DOHH2 (cell line): ENCODE measurements at regions not wholly inside any gene's neighbourhood (a gene's known extent, or its start where the extent isn't known, plus 50 kb on each side); places are given as distances from the start of the nearest gene placed in this dataset.

Experiments
- H3F3A ChIP-seq: fragments of 200-600 bp; sonication (generic), shearing (Covaris generic); 2 replicates; pipeline ENCODE4 v1.6.0; 2016; ENCODE audit warnings: antibody characterized with exemption, mild to moderate bottlenecking; ENCODE audit not compliant: control insufficient read depth, insufficient read depth
- H3K27ac ChIP-seq: fragments of 200-600 bp; sonication (generic); 2 replicates; pipeline ENCODE4 v1.5.1; 2014; ENCODE audit warnings: low read depth, mild to moderate bottlenecking, low read length, moderate library complexity
- H3K27me3 ChIP-seq: fragments of 200-600 bp; sonication (generic); 2 replicates; pipeline ENCODE4 v1.6.1; 2014; ENCODE audit warnings: mild to moderate bottlenecking, low read length, mixed read lengths; ENCODE audit not compliant: control insufficient read depth
- H3K36me3 ChIP-seq: fragments of 200-600 bp; sonication (generic); 2 replicates; pipeline ENCODE4 v1.6.1; 2014; ENCODE audit warnings: mild to moderate bottlenecking, low read length, moderate library complexity, mixed read lengths; ENCODE audit not compliant: control insufficient read depth
- H3K4me1 ChIP-seq: fragments of 200-600 bp; sonication (generic); 2 replicates; pipeline ENCODE4 v1.6.1; 2014; ENCODE audit warnings: mild to moderate bottlenecking, low read length, mixed read lengths; ENCODE audit not compliant: control insufficient read depth
- H3K4me2 ChIP-seq: fragments of 200-600 bp; sonication (generic); 2 replicates; pipeline ENCODE4 v1.6.0; 2014; ENCODE audit warnings: mild to moderate bottlenecking, low read length, moderate library complexity
- H3K4me3 ChIP-seq: fragments of 200-600 bp; sonication (generic); 2 replicates; pipeline ENCODE4 v1.5.1; 2014; ENCODE audit warnings: mild to moderate bottlenecking, low read length, mixed read lengths
- H3K79me2 ChIP-seq: fragments of 200-600 bp; sonication (generic); 2 replicates; pipeline ENCODE4 v1.6.1; 2014; ENCODE audit warnings: mild to moderate bottlenecking, low read length, mixed read lengths; ENCODE audit not compliant: control insufficient read depth
- H3K9me2 ChIP-seq: fragments of 200-600 bp; sonication (generic); replicated peaks from 2 replicates; pipeline ENCODE4 v1.6.1; 2014; ENCODE audit warnings: mild to moderate bottlenecking, low read length, mixed read lengths; ENCODE audit not compliant: control insufficient read depth
- H3K9me3 ChIP-seq: fragments of 200-600 bp; sonication (generic); 2 replicates; pipeline ENCODE4 v1.6.1; 2014; ENCODE audit warnings: antibody characterized with exemption, low read length, mixed read lengths; ENCODE audit not compliant: control insufficient read depth, insufficient read depth
- H4K20me1 ChIP-seq: fragments of 200-600 bp; sonication (generic); 2 replicates; pipeline ENCODE4 v1.6.0; 2014; ENCODE audit warnings: low read depth, mild to moderate bottlenecking, antibody characterized with exemption, low read length, moderate library complexity; ENCODE audit not compliant: control insufficient read depth, insufficient read depth
- CTCF ChIP-seq: fragments of 200-600 bp; sonication (generic); IDR thresholded peaks from one replicate; pipeline ENCODE4 v1.5.1; 2014; ENCODE audit warnings: antibody characterized with exemption, mild to moderate bottlenecking, low read depth, low read length; ENCODE audit not compliant: poor library complexity, severe bottlenecking
- EZH2phosphoT487 ChIP-seq: fragments of 200-600 bp; sonication (generic); IDR thresholded peaks from 2 replicates; pipeline ENCODE4 v1.6.1; 2017; ENCODE audit warnings: borderline replicate concordance, mild to moderate bottlenecking, antibody characterized with exemption, low read length, moderate library complexity, mixed read lengths

- H3K4me1 ChIP-seq: peaks cover 77% of the 10 kb centered on the region
- no peaks in the 10 kb centered on the region for H3K9me2 ChIP-seq
- H4K20me1 ChIP-seq: no peaks in the 10 kb centered on the region
- H3K79me2 ChIP-seq: no peaks in the 10 kb centered on the region
- TF ChIP-seq CTCF (no peak), EZH2phosphoT487 (no peak)
- H3K36me3 ChIP-seq: no peaks in the 10 kb centered on the region
- peak overlapping the region; percentile 88 for H3K27ac ChIP-seq
- H3K4me2 ChIP-seq: peak overlapping the region; percentile 82
- H3F3A ChIP-seq: peaks cover 31% of the 10 kb centered on the region
- no peaks in the 10 kb centered on the region for H3K9me3 ChIP-seq
- peak overlapping the region; percentile 56 for H3K4me3 ChIP-seq
- H3K27me3 ChIP-seq: no peaks in the 10 kb centered on the region
Observed at GRCh38 chr7:131124867-131125266, 202.8 kb upstream of the MKLN1 start.

- H3F3A ChIP-seq: no peaks in the 10 kb centered on the region; the same call in none of the 2 replicates
- H3K79me2 ChIP-seq: no peaks in the 10 kb centered on the region
- H3K9me2 ChIP-seq: no peaks in the 10 kb centered on the region
- H3K36me3 ChIP-seq: no peaks in the 10 kb centered on the region
- H3K27me3 ChIP-seq: no peaks in the 10 kb centered on the region
- H3K4me2 ChIP-seq: no peak overlapping the region
- no peaks in the 10 kb centered on the region for H4K20me1 ChIP-seq
- no peak overlapping the region for H3K27ac ChIP-seq
- TF ChIP-seq CTCF (no peak), EZH2phosphoT487 (no peak)
- no peak overlapping the region for H3K4me3 ChIP-seq
- peaks cover 42% of the 10 kb centered on the region for H3K4me1 ChIP-seq
- H3K9me3 ChIP-seq: no peaks in the 10 kb centered on the region
Observed at GRCh38 chr7:131130324-131130723, 197.4 kb upstream of the MKLN1 start.

GRCh38 chr7:131131012-131131745, 196.5 kb upstream of the MKLN1 start:
- no peak for TF ChIP-seq EZH2phosphoT487
- no peak for TF ChIP-seq CTCF
- Histone ChIP-seq H3K4me2 (no peak overlapping the region), H4K20me1 (no peaks in the 10 kb centered on the region), H3K4me3 (no peak overlapping the region), H3K9me3 (no peaks in the 10 kb centered on the region), H3K36me3 (no peaks in the 10 kb centered on the region), H3F3A (no peaks in the 10 kb centered on the region; the same call in none of the 2 replicates), H3K4me1 (peaks cover 37% of the 10 kb centered on the region), H3K79me2 (no peaks in the 10 kb centered on the region), H3K27me3 (no peaks in the 10 kb centered on the region), H3K27ac (no peak overlapping the region), H3K9me2 (no peaks in the 10 kb centered on the region)
